Ovary (tissue), 3 donors: ENCODE measurements at regions not wholly inside any gene's neighbourhood (a gene's known extent, or its start where the extent isn't known, plus 50 kb on each side); places are given as distances from the start of the nearest gene placed in this dataset.

Source experiments
- CTCF ChIP-seq, 3 donors: fragments of 450-650 bp in 2 of 3; fragments of 200-600 bp in 1 of 3; IDR thresholded peaks; one replicate each; pipeline versions ENCODE4 v1.5.1 to v1.8.0; 2016 to 2022; ENCODE audit warnings: antibody characterized with exemption in 3 of 3, mild to moderate bottlenecking in 1 of 3
- POLR2A ChIP-seq: fragments of 450-650 bp; IDR thresholded peaks from one replicate; pipeline ENCODE4 v1.6.1; 2017; ENCODE audit warnings: antibody characterized with exemption, mild to moderate bottlenecking, moderate library complexity
- donor health status: DM: no; HTN: no; CAD: no.

- TF ChIP-seq CTCF (IDR thresholded peaks at IDR 0.05) (no peak), POLR2A (no peak)
Observed at GRCh38 chr6:101230866-101231265, 162.6 kb upstream of the GRIK2 start.
